H9 (cell line): ENCODE measurements at regions not wholly inside any gene's neighbourhood (a gene's known extent, or its start where the extent isn't known, plus 50 kb on each side); places are given as distances from the start of the nearest gene placed in this dataset.

Experiments used
- DNase-seq: peaks from one replicate; pipeline ENCODE4 v3.0.0-alpha.2; 2017
- H2AFZ ChIP-seq: one replicate; pipeline ENCODE4 v1.6.1; 2013; ENCODE audit warnings: mild to moderate bottlenecking, low read length, control low read depth, moderate library complexity
- H2AK5ac ChIP-seq: 2 replicates; pipeline ENCODE4 v1.6.1; 2013; ENCODE audit warnings: low read length, control low read depth, mixed read lengths; ENCODE audit not compliant: insufficient read length
- H2BK120ac ChIP-seq: one replicate; pipeline ENCODE4 v1.6.1; 2013; ENCODE audit warnings: low read depth, mild to moderate bottlenecking, low read length, control low read depth, inconsistent platforms; ENCODE audit not compliant: poor library complexity, severe bottlenecking
- H2BK12ac ChIP-seq: 2 replicates; pipeline ENCODE4 v1.6.1; 2013; ENCODE audit warnings: low read length, control low read depth, mixed read lengths, low read depth; ENCODE audit not compliant: insufficient read length
- H2BK15ac ChIP-seq: 2 replicates; pipeline ENCODE4 v1.6.1; 2013; ENCODE audit warnings: low read depth, low read length, control low read depth
- H2BK20ac ChIP-seq: one replicate; pipeline ENCODE4 v1.6.1; 2013; ENCODE audit warnings: low read depth, mild to moderate bottlenecking, low read length, control low read depth, inconsistent platforms; ENCODE audit not compliant: poor library complexity, severe bottlenecking
- H2BK5ac ChIP-seq: 2 replicates; pipeline ENCODE4 v1.6.1; 2013; ENCODE audit warnings: low read length, control low read depth, mixed read lengths; ENCODE audit not compliant: insufficient read length
- H3K14ac ChIP-seq: 2 replicates; pipeline ENCODE4 v1.6.1; 2013; ENCODE audit warnings: low read length, control low read depth; ENCODE audit not compliant: insufficient read depth
- H3K18ac ChIP-seq: 2 replicates; pipeline ENCODE4 v1.6.1; 2013; ENCODE audit warnings: low read depth, mild to moderate bottlenecking, mixed read lengths, low read length, control low read depth; ENCODE audit not compliant: insufficient read length
- H3K23ac ChIP-seq: 2 replicates; pipeline ENCODE4 v1.6.1; 2013; ENCODE audit warnings: low read length, control low read depth, mixed read lengths, low read depth; ENCODE audit not compliant: insufficient read length
- H3K23me2 ChIP-seq: 2 replicates; pipeline ENCODE4 v1.6.1; 2013; ENCODE audit warnings: low read depth, mild to moderate bottlenecking, mixed read lengths, low read length, control low read depth; ENCODE audit not compliant: insufficient read length, poor library complexity, severe bottlenecking
- H3K27ac ChIP-seq: 2 replicates; pipeline ENCODE4 v1.5.1; 2013; ENCODE audit warnings: low read length, control low read depth, mixed read lengths, low read depth; ENCODE audit not compliant: insufficient read length
- H3K27me3 ChIP-seq: 2 replicates; pipeline ENCODE4 v1.6.1; 2013; ENCODE audit warnings: low read length, control low read depth, inconsistent platforms; ENCODE audit not compliant: insufficient read depth
- H3K4ac ChIP-seq: 2 replicates; pipeline ENCODE4 v1.6.1; 2013; ENCODE audit warnings: low read depth, mild to moderate bottlenecking, control low read depth, inconsistent platforms, low read length, moderate library complexity
- H3K4me1 ChIP-seq: 2 replicates; pipeline ENCODE4 v1.6.1; 2013; ENCODE audit warnings: low read length, control low read depth, inconsistent platforms; ENCODE audit not compliant: insufficient read depth
- H3K4me2 ChIP-seq: 2 replicates; pipeline ENCODE4 v1.6.1; 2013; ENCODE audit warnings: low read length, control low read depth, mixed read lengths; ENCODE audit not compliant: insufficient read length, insufficient read depth
- H3K56ac ChIP-seq: 2 replicates; pipeline ENCODE4 v1.6.1; 2013; ENCODE audit warnings: low read depth, mild to moderate bottlenecking, mixed read lengths, low read length, control low read depth; ENCODE audit not compliant: insufficient read length
- H3K79me1 ChIP-seq: 2 replicates; pipeline ENCODE4 v1.6.1; 2013; ENCODE audit warnings: low read depth, mild to moderate bottlenecking, moderate library complexity, low read length, control low read depth, inconsistent platforms; ENCODE audit not compliant: insufficient read depth, poor library complexity, severe bottlenecking
- H3K79me2 ChIP-seq: 2 replicates; pipeline ENCODE4 v1.6.1; 2013; ENCODE audit warnings: low read length, control low read depth, inconsistent platforms; ENCODE audit not compliant: insufficient read depth
- H3K9ac ChIP-seq: 2 replicates; pipeline ENCODE4 v1.6.1; 2013; ENCODE audit warnings: low read length, control low read depth, mixed read lengths; ENCODE audit not compliant: insufficient read length; ENCODE audit errors: extremely low read depth
- H3K9me3 ChIP-seq: one replicate; pipeline ENCODE4 v1.6.1; 2013; ENCODE audit warnings: low read depth, low read length, inconsistent platforms; ENCODE audit not compliant: control insufficient read depth
- H3T11ph ChIP-seq: one replicate; pipeline ENCODE4 v1.6.1; 2013; ENCODE audit warnings: mild to moderate bottlenecking, low read length, control low read depth, inconsistent platforms
- H4K20me1 ChIP-seq: one replicate; pipeline ENCODE4 v1.6.1; 2013; ENCODE audit not compliant: control insufficient read depth, insufficient read length, insufficient read depth
- H4K5ac ChIP-seq: 2 replicates; pipeline ENCODE4 v1.6.1; 2013; ENCODE audit warnings: low read depth, mild to moderate bottlenecking, mixed read lengths, low read length, control low read depth; ENCODE audit not compliant: insufficient read length
- H4K8ac ChIP-seq: replicated peaks from 2 replicates; pipeline ENCODE4 v1.6.1; 2013; ENCODE audit warnings: low read length, control low read depth, mixed read lengths, low read depth; ENCODE audit not compliant: insufficient read length
- H4K91ac ChIP-seq: 2 replicates; pipeline ENCODE4 v1.6.1; 2013; ENCODE audit warnings: low read depth, mild to moderate bottlenecking, moderate library complexity, mixed read lengths, low read length, control low read depth; ENCODE audit not compliant: insufficient read length
- H3K27ac Mint-ChIP-seq, 3 experiments: 2 replicates in 2 of 3; 3 replicates in 1 of 3; pipeline ENCODE4 v1.8.0; 2020 to 2021; ENCODE audit warnings: mixed read lengths in 3 of 3, mild to moderate bottlenecking in 1 of 3, moderate library complexity in 1 of 3
- H3K27me3 Mint-ChIP-seq: 2 replicates; pipeline ENCODE4 v1.8.0; 2021; ENCODE audit warnings: low read depth, mild to moderate bottlenecking, moderate library complexity, mixed read lengths
- H3K36me3 Mint-ChIP-seq, 3 experiments: 2 replicates in 2 of 3; 3 replicates in 1 of 3; pipeline ENCODE4 v1.8.0; 2020 to 2021; ENCODE audit warnings: low read depth in 3 of 3, mixed read lengths in 3 of 3; ENCODE audit not compliant: insufficient read depth in 1 of 3
- H3K4me1 Mint-ChIP-seq, 2 experiments: 2 replicates each; pipeline ENCODE4 v1.8.0; 2020; ENCODE audit warnings: mixed read lengths in 2 of 2
- H3K4me3 Mint-ChIP-seq, 2 experiments: 2 replicates in 1 of 2; 3 replicates in 1 of 2; pipeline ENCODE4 v1.8.0; 2020 to 2021; ENCODE audit warnings: mild to moderate bottlenecking in 2 of 2, mixed read lengths in 2 of 2, moderate library complexity in 1 of 2
- H3K9me3 Mint-ChIP-seq, 2 experiments: 2 replicates in 1 of 2; 3 replicates in 1 of 2; pipeline ENCODE4 v1.8.0; 2020; ENCODE audit warnings: mild to moderate bottlenecking in 2 of 2, mixed read lengths in 2 of 2, moderate library complexity in 1 of 2
- WGBS: extraction: QIAGEN DNeasy Blood & Tissue Kit; methylation state at CpG from one replicate; pipeline ENCODE4 v1.1.7; 2013; ENCODE audit warnings: missing lambda C conversion rate, low lambda C conversion rate, mixed read lengths; ENCODE audit not compliant: insufficient read length; ENCODE audit errors: extremely low coverage; 5-methylcytosine and 5-hydroxymethylcytosine counted together
- TF ChIP-seq, protein P1 (sequence below): fragments of 200-600 bp; sonication (generic); conservative IDR thresholded peaks from 3 replicates; pipeline ENCODE4 v1.8.0; 2021; ENCODE audit warnings: antibody characterized with exemption, mild to moderate bottlenecking

- Histone ChIP-seq H4K20me1 (no peaks in the 10 kb centered on the region), H3K79me2 (no peaks in the 10 kb centered on the region), H3K79me1 (no peaks in the 10 kb centered on the region), H2BK5ac (no peak overlapping the region), H3K23me2 (no peaks in the 10 kb centered on the region), H2AFZ (peak overlapping the region; percentile 87), H3K23ac (no peak overlapping the region), H3K9ac (no peak overlapping the region), H2AK5ac (no peak overlapping the region), H2BK20ac (no peak overlapping the region), H3T11ph (no peak overlapping the region), H2BK120ac (no peak overlapping the region), H2BK12ac (no peak overlapping the region), H3K56ac (no peak overlapping the region), H4K8ac (no peak overlapping the region), H3K14ac (no peak overlapping the region; the same call in 1 of the 2 replicates), H3K4ac (no peak overlapping the region), H3K18ac (peak overlapping the region; percentile 73), H4K91ac (no peak overlapping the region), H3K27me3 (no peaks in the 10 kb centered on the region; the same call in 1 of the 2 replicates), H2BK15ac (no peak overlapping the region), H3K9me3 (no peaks in the 10 kb centered on the region), H3K4me1 (no peaks in the 10 kb centered on the region), H4K5ac (no peak overlapping the region), H3K27ac (no peak overlapping the region), H3K4me2 (peak overlapping the region; percentile 17)
- peak; percentile 83 for DNase-seq
- Mint-ChIP-seq H3K36me3 (peaks cover 0 to 5% (median 0%) of the 10 kb centered on the region in 3 experiments; a peak in 1 of 7 replicates), H3K27ac (no peak overlapping the region), H3K9me3 (peaks cover 7% of the 10 kb centered on the region in 2 experiments; a peak in 3 of 5 replicates), H3K27me3 (peaks cover 60% of the 10 kb centered on the region), H3K4me3 (peak overlapping the region; percentile 44; a peak in 2 of 5 replicates), H3K4me1 (peaks cover 11 to 14% of the 10 kb centered on the region in 2 experiments)
- TF ChIP-seq, protein P1, sequence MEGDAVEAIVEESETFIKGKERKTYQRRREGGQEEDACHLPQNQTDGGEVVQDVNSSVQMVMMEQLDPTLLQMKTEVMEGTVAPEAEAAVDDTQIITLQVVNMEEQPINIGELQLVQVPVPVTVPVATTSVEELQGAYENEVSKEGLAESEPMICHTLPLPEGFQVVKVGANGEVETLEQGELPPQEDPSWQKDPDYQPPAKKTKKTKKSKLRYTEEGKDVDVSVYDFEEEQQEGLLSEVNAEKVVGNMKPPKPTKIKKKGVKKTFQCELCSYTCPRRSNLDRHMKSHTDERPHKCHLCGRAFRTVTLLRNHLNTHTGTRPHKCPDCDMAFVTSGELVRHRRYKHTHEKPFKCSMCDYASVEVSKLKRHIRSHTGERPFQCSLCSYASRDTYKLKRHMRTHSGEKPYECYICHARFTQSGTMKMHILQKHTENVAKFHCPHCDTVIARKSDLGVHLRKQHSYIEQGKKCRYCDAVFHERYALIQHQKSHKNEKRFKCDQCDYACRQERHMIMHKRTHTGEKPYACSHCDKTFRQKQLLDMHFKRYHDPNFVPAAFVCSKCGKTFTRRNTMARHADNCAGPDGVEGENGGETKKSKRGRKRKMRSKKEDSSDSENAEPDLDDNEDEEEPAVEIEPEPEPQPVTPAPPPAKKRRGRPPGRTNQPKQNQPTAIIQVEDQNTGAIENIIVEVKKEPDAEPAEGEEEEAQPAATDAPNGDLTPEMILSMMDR, result peak; percentile 95
- WGBS, result no CpG with 5 or more reads among the region's 39 CpGs
Measured at GRCh38 chr7:131945313-131945911, 389.0 kb upstream of the PODXL start.
